HT1080 (cell line): ENCODE measurements at regions not wholly inside any gene's neighbourhood (a gene's known extent, or its start where the extent isn't known, plus 50 kb on each side); places are given as distances from the start of the nearest gene placed in this dataset.

Source experiments
- DNase-seq: peaks from one replicate; pipeline ENCODE4 v3.0.0-alpha.2; 2015; ENCODE audit warnings: low read depth

GRCh38 chr9:82606492-82607382 is 456.2 kb downstream of the RASEF start:
- DNase-seq, result peak; percentile 62

- no peak for DNase-seq
These were observed 454.5 kb downstream of the RASEF start for GRCh38 chr9:82608487-82608886.

GRCh38 chr9:82612942-82613341 is 450.0 kb downstream of the RASEF start:
- no peak for DNase-seq

- no peak for DNase-seq
These were observed 449.4 kb downstream of the RASEF start for GRCh38 chr9:82613498-82613897.

GRCh38 chr9:82616545-82616944 is 446.4 kb downstream of the RASEF start:
- no peak for DNase-seq

- peak; percentile 61 for DNase-seq
These were observed 441.5 kb downstream of the RASEF start for GRCh38 chr9:82621447-82621846.

GRCh38 chr9:82637368-82637767 is 425.6 kb downstream of the RASEF start:
- no peak for DNase-seq

- peak; percentile 42 for DNase-seq
These were observed 417.3 kb downstream of the RASEF start for GRCh38 chr9:82645600-82645999.

- no peak for DNase-seq
These were observed 412.6 kb downstream of the RASEF start for GRCh38 chr9:82650368-82650767.

GRCh38 chr9:82651474-82651873 is 411.5 kb downstream of the RASEF start:
- DNase-seq, result no peak

- DNase-seq, result no peak
These were observed 397.6 kb downstream of the RASEF start for GRCh38 chr9:82665324-82665723.

GRCh38 chr9:82668689-82669199 is 394.2 kb downstream of the RASEF start:
- no peak for DNase-seq

- no peak for DNase-seq
These were observed 392.9 kb downstream of the RASEF start for GRCh38 chr9:82670000-82670399.

- no peak for DNase-seq
These were observed 392.2 kb downstream of the RASEF start for GRCh38 chr9:82670726-82671125.

- DNase-seq, result no peak
These were observed 389.7 kb downstream of the RASEF start for GRCh38 chr9:82673201-82673600.

GRCh38 chr9:82673919-82674318 is 389.0 kb downstream of the RASEF start:
- no peak for DNase-seq

- DNase-seq, result no peak
These were observed 387.8 kb downstream of the RASEF start for GRCh38 chr9:82675102-82675501.

- no peak for DNase-seq
These were observed 387.3 kb downstream of the RASEF start for GRCh38 chr9:82675605-82676004.

GRCh38 chr9:82677086-82677485 is 385.9 kb downstream of the RASEF start:
- DNase-seq, result no peak

- no peak for DNase-seq
These were observed 383.5 kb downstream of the RASEF start for GRCh38 chr9:82679472-82679871.

GRCh38 chr9:82680179-82680935 is 382.6 kb downstream of the RASEF start:
- DNase-seq, result no peak

- no peak for DNase-seq
These were observed 381.1 kb downstream of the RASEF start for GRCh38 chr9:82681809-82682208.
